ENCODE measurements at regions not wholly inside any gene's neighbourhood (a gene's known extent, or its start where the extent isn't known, plus 50 kb on each side); places are given as distances from the start of the nearest gene placed in this dataset.
"Not testable (repeated sequence)": the region's sequence is repeated elsewhere in the genome, so short reads cannot be mapped to it uniquely, and the experiment has no call there.

DNA sequence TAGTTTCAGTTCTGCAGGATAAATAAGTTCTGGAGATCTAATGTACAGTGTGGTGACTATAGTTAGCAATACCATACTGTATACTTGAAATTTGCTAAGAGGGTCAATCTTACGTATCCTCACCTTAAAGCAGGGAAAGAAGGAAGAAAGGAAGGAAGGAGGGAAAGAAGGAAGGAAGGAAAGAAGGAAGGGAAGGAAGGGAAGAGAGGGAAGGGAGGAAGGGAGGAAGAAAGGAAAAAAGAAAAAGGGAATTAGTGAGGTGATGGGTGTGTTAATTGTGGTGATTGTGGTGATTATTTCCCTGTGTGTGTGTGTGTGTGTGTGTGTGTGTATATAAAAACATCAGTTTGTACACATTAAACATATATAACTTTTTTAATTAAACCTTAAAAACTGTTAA is 242.6 kb upstream of the MSX2 start:
- Mint-ChIP-seq H3K27ac (no peak overlapping the region), H3K27me3 (no peaks in the 10 kb centered on the region), H3K36me3 (peaks cover 1% of the 10 kb centered on the region), H3K9me3 (peaks cover 6 to 12% (median 7%) of the 10 kb centered on the region in 3 donors), H3K4me1 (no peaks in the 10 kb centered on the region), H3K4me3 (no peak overlapping the region)

DNA sequence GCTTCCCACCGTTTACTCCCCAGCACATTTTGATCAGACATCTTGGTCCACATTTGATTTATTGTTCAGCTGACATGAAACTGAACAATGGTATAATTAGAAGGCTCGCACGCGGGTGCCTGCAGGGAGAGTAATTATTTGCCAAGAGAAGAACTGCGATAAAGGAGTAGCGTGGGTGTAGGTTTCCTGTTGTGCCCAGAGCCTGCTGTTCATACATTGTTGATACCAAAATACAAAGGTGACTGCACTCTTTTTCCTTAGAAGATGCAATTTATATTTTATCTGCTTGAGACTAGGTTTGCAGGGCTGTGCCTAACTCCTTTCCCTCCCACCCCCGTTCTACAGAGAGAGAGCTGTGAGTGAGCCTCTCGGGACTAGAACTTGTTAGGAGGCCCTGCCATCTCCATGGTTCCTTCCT is 241.8 kb upstream of the MSX2 start:
- Mint-ChIP-seq H3K27ac (no peak overlapping the region), H3K9me3 (peaks cover 6 to 14% (median 7%) of the 10 kb centered on the region in 3 donors), H3K4me3 (no peak overlapping the region), H3K36me3 (peaks cover 1% of the 10 kb centered on the region), H3K4me1 (no peaks in the 10 kb centered on the region), H3K27me3 (no peaks in the 10 kb centered on the region)

DNA sequence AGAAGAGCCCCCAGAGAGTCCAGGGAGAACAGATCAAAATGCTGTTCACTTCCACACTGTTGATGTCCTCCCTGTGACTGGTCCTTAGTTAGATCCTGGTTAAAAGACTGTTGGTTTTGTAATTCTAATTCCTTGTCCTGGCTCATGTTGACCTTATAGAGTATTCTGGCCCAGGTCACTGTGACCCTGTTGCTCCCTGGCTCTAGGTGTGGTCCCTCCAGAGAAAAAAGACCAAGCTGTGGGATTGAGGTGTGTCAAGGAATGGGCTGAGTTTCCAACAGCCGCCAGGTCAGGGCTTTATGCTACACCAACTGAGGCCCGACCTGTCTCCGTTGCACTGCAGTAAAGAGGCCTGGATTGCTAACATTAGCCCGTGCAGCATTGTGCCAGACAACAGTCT is 241.0 kb upstream of the MSX2 start:
- no peak overlapping the region for H3K27ac Mint-ChIP-seq
- peaks cover 6 to 15% (median 7%) of the 10 kb centered on the region in 3 donors for H3K9me3 Mint-ChIP-seq
- H3K27me3 Mint-ChIP-seq, result no peaks in the 10 kb centered on the region
- peaks cover 1% of the 10 kb centered on the region for H3K36me3 Mint-ChIP-seq
- no peak overlapping the region for H3K4me3 Mint-ChIP-seq
- no peaks in the 10 kb centered on the region for H3K4me1 Mint-ChIP-seq

DNA sequence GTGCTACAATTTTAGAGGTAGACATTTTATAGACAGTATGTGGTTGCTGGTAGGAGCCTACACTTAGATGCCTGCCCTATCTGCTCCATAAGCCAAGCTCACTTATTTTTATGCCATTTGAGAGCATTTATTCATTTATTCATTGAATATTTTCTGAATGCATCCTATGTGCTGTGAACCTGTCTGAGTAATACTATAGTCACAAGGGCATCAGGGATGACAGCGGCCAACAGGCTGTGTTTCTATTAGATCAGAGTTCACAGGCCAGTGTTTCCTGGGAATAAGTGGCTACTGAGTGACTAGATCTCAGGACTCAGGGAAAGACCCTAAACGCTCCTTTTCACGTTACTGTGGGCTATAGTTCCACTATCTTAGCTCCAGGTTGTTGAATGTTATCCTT is 235.2 kb upstream of the MSX2 start:
- H3K27me3 Mint-ChIP-seq, result no peaks in the 10 kb centered on the region
- no peaks in the 10 kb centered on the region for H3K4me1 Mint-ChIP-seq
- no peak overlapping the region for H3K27ac Mint-ChIP-seq
- H3K9me3 Mint-ChIP-seq, result peaks cover 0 to 6% (median 3%) of the 10 kb centered on the region in 3 donors
- H3K36me3 Mint-ChIP-seq, result no peaks in the 10 kb centered on the region
- H3K4me3 Mint-ChIP-seq, result no peak overlapping the region

DNA sequence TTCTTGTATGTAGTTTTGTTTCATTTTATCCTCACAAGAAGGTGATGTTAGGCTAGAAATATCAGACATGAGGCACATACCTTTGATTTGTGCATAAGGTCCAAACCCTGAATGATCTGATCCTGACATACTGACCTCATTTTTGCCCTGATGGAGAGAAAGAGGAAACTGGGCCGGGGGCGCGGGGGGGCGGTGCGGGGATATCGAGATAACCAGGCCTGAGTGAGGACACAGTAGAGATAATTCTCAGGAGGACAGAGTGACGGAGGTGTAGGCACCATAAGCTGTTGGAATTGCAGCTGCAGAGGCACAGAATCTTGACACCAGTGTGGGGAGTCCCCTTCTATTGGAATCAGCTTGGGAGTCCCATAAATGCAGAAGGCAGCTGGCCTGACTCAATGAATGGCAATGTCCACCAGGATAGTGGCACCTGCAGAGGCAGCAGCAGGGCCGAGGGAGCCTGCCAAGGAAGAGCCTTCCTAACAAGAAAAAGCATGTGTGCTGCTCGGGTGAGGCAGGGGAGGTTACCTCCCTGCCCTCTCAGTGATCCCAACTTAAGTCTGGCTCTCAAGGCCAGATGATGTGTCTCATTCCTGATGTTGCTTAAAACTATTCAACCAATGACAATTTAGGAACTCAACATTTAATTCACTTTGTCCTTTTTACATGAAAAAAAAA is 234.3 kb upstream of the MSX2 start:
- H3K27me3 Mint-ChIP-seq, result no peaks in the 10 kb centered on the region
- H3K36me3 Mint-ChIP-seq, result no peaks in the 10 kb centered on the region
- H3K9me3 Mint-ChIP-seq, result peaks cover 0 to 3% (median 2%) of the 10 kb centered on the region in 3 donors
- H3K4me1 Mint-ChIP-seq, result no peaks in the 10 kb centered on the region
- peak overlapping the region in 1 of 4 donors; percentile 23 for H3K4me3 Mint-ChIP-seq
- no peak overlapping the region for H3K27ac Mint-ChIP-seq

DNA sequence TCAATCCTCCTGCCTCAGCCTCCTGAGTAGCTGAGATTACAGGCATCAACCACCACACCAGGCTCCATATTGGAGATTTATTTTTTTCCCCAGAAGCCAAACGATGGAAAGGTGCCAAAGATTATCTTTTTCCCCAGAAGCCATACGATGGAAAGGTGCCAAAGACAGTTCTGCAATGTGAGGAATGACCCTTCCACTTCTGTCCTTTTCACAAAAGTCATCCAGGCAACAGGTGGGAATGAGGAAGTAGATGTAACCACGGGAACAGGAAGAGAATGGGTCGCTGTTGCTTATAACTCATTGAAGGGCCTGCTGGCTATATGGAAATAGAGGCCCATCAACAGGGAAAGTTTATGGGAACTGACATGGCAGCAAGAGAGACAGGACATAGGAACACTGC is 233.7 kb upstream of the MSX2 start:
- Mint-ChIP-seq H3K36me3 (no peaks in the 10 kb centered on the region), H3K27me3 (no peaks in the 10 kb centered on the region), H3K27ac (no peak overlapping the region), H3K9me3 (peaks cover 0 to 3% (median 2%) of the 10 kb centered on the region in 3 donors), H3K4me3 (no peak overlapping the region), H3K4me1 (no peaks in the 10 kb centered on the region)

DNA sequence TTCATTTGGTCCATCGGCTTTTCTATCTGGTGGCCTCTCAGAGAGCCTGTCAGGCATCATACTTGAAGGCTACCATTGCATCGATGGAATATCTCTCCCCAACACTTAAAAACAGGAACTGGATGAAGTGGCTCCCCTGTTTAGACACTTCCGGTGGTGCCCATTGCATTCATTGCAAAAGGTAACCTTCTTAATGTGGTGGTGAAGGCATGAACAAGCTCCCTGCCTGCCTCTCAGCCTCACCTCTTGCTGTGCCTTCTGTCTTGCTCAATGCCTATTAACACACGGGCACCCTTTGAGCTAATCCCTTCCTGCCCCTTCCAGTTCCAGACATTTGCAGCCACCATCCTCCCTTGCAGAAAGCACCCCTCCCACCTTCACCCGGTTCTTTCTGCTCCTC is 233.1 kb upstream of the MSX2 start:
- H3K4me3 Mint-ChIP-seq, result no peak overlapping the region
- no peaks in the 10 kb centered on the region for H3K4me1 Mint-ChIP-seq
- peaks cover 0 to 6% (median 3%) of the 10 kb centered on the region in 3 donors for H3K9me3 Mint-ChIP-seq
- H3K27me3 Mint-ChIP-seq, result no peaks in the 10 kb centered on the region
- no peak overlapping the region for H3K27ac Mint-ChIP-seq
- no peaks in the 10 kb centered on the region for H3K36me3 Mint-ChIP-seq

DNA sequence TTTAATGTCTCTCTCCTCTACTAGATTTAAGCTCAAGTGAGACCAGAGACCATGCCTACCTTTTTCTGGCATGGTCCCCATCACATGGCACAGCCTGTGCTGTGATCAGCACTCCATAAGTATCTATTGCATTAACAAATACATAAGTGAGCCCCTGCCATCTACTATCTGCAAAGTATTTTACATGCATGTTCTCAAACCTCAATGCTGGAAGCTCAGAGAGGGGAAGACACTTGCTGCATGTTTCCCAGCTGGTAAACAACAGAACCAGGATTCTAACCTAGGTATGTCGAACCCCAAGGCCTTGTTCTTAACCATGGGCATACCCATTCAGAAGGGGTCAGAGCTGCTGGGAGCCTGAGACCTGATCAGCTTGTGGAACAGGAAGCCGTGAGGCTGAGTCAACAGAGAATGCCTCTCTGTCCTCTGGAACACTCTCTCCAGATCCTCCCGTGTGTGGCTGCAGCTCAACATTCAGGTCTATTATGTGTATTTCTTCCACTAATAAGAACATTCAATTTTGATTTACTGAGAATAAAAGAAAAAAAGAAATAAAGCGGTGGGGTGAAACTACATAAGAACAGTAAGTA is 232.5 kb upstream of the MSX2 start:
- H3K4me3 Mint-ChIP-seq, result no peak overlapping the region
- no peak overlapping the region for H3K27ac Mint-ChIP-seq
- H3K27me3 Mint-ChIP-seq, result no peaks in the 10 kb centered on the region
- no peaks in the 10 kb centered on the region for H3K4me1 Mint-ChIP-seq
- no peaks in the 10 kb centered on the region for H3K36me3 Mint-ChIP-seq
- peaks cover 0 to 6% (median 3%) of the 10 kb centered on the region in 3 donors for H3K9me3 Mint-ChIP-seq

DNA sequence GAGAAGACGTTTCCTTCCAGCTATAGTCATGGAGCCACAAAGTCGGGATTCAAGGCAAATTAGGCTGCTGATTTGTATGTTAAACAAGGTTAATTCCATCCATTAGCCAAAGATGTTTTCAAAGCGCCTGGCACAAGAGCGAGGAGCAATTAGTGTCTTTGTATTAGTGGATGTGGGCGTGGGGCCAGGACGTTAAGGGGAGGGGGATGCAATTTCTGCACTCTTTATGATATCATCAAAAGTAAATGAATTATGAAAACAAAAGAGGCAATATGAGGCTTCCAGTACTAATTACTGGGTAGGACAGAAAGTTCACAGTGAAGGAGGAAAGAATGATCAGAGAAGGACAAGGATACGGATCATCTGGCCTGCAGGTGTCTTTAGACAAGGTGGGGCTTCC is 230.9 kb upstream of the MSX2 start:
- Mint-ChIP-seq H3K27me3 (peaks cover 1% of the 10 kb centered on the region), H3K4me1 (no peaks in the 10 kb centered on the region), H3K4me3 (no peak overlapping the region), H3K27ac (no peak overlapping the region), H3K9me3 (peaks cover 5 to 12% (median 6%) of the 10 kb centered on the region in 3 donors), H3K36me3 (no peaks in the 10 kb centered on the region)

DNA sequence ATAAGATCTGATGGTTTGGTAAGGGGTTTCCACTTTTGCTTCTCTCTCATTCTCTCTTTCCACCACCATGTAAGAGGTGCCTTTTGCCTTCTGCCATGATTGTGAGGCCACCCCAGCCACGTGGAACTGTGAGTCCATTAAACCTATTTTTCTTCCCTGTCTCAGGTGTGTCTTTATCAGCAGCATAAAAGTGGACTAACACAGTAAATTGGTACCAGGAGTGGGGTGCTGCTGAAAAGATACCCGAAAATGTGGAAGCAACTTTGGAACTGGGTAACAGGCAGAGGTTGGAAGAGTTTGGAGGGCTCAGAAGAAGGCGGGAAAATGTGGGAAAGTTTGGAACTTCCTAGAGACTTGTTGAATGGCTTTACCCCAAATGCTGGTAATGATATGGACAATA is 226.4 kb upstream of the MSX2 start:
- H3K4me3 Mint-ChIP-seq, H3K27me3 Mint-ChIP-seq, H3K4me1 Mint-ChIP-seq, H3K27ac Mint-ChIP-seq, H3K36me3 Mint-ChIP-seq: not testable (repeated sequence)
- peaks cover 7 to 20% (median 14%) of the 10 kb centered on the region in 3 donors for H3K9me3 Mint-ChIP-seq

DNA sequence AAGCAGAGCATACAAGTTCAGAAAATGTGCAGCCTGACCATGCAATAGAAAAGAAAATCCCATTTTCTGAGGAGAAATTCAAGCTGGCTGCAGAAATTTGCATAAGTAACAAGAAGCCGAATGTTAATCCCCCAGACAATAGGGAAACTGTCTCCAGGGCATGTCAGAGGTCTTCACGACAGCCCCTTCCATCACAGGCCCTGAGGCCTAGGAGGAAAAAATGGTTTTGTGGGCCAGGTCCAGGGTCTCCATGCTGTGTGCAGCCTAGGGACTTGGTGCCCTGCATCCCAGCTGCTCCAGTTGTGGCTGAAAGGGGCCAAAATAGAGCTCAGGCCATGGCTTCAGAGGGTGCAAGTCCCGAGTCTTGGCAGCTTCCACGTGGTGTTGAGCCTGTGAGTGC is 225.8 kb upstream of the MSX2 start:
- not testable (repeated sequence) for H3K4me3 Mint-ChIP-seq, H3K27me3 Mint-ChIP-seq, H3K36me3 Mint-ChIP-seq, H3K4me1 Mint-ChIP-seq, H3K27ac Mint-ChIP-seq
- peaks cover 7 to 20% (median 14%) of the 10 kb centered on the region in 3 donors for H3K9me3 Mint-ChIP-seq

DNA sequence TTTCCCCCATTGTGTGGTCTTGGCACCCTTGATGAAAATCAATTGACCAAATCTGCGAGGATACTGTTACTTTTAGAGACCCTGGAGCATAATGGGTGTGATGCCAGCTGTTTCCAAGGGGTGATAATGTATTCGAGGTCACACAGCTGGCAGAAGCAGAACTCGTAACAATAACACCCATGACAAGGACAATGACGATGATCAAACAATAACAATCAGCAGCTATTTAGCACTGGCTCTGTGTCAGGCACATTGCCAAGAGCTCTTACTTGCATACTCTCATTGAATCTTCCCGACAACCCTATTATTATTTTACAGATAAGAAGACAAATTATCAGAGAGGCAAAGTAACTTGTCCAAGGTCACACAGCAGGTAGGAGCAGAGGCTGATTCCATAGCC is 223.7 kb upstream of the MSX2 start:
- Mint-ChIP-seq H3K4me1 (no peaks in the 10 kb centered on the region), H3K27me3 (peaks cover 1% of the 10 kb centered on the region), H3K9me3 (peaks cover 7 to 24% (median 14%) of the 10 kb centered on the region in 3 donors), H3K4me3 (no peak overlapping the region), H3K36me3 (no peaks in the 10 kb centered on the region), H3K27ac (no peak overlapping the region)

DNA sequence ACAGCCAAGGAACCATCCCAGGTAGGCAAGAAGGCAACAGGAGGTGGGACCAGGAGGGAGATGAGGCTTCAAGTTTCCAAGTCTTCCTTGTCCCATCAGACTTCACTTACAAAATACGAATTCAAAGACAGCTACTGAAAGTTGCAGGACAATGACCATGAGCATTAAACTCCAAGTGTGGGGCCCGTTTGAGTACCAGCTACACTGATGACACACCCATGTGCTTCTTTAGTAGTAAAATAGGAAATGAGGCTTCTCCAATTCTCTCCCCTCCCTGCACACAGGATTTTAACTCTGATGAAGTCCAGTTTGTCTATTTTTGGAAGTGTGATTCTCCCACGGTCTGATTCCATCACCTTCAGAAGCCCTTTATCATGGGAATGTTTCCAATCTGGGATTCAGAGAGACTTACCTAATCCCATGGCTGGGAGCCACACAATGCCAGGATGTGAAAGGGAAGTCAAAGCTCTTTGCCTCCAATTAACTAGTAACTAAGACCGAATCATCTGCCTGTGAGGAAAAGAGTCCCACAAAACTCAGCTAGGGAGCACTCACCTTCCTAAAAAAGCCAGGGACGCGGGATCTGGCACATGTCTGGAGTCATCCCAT is 222.8 kb upstream of the MSX2 start:
- Mint-ChIP-seq H3K4me3 (no peak overlapping the region), H3K4me1 (no peaks in the 10 kb centered on the region), H3K27me3 (peaks cover 1% of the 10 kb centered on the region)

DNA sequence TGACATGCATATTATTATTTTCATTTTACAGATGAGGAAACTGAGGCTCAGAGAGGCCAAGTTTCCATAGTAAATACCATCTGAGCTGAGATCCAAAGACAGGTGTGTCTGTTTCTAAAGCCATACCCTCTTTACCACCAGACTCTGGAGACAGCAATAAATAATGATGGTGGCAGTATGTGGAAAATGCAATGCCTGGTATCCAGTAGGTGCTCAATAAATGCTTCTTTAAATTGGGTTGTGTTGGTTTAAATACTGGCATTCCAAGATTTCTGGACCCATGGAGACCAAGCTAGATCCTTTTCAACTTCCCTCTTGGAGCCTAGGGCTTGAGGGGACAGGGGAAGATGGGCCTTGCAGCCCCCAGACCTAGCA is 221.3 kb upstream of the MSX2 start:
- Mint-ChIP-seq H3K4me3 (no peak overlapping the region), H3K36me3 (no peaks in the 10 kb centered on the region), H3K27ac (no peak overlapping the region), H3K27me3 (no peaks in the 10 kb centered on the region), H3K4me1 (no peaks in the 10 kb centered on the region), H3K9me3 (peaks cover 4 to 15% (median 10%) of the 10 kb centered on the region in 3 donors)

More for the DNA sequence above, 222.8 kb upstream of the MSX2 start:
- Mint-ChIP-seq H3K27ac (no peak overlapping the region), H3K36me3 (no peaks in the 10 kb centered on the region), H3K9me3 (peaks cover 7 to 24% (median 10%) of the 10 kb centered on the region in 3 donors)

DNA sequence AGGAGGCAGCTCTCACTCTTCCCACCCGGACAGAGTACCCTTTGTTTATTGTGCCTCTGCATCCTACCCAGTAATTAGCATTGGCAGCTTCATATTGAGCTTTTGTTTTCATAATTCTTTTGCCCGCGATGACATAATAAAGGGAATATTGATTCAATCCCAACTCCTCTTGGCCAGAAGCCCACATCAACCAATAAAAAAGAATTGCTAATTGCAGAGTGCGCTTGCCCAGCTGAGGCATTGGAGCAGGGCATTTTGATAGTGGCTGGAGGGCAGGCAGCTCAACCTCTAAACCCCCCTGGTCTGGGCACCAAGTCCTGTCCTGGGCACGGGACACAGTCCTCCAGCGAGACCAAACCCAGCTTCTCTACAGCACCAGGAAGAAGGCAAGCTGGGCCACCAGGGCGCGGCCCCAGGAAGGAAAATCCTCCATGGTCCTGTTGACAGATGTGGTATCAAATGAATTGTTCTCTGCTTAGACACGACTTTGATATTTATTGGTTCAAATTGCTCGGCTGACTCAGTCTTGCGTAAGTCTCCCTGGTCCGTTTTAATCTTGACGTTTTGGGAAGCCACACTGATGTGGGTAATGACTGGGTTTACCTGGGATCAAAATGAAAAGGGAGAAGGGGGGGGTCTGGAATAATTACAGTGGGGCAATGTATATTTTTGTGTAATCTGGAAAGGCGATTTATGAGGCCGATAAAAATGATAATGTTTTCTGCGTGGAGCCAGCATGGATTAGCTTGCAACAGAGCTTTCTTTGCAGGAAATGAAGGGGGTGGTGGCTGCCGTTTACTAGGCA is 220.7 kb upstream of the MSX2 start:
- Mint-ChIP-seq H3K27ac (no peak overlapping the region), H3K4me1 (no peaks in the 10 kb centered on the region), H3K9me3 (peaks cover 2 to 12% (median 10%) of the 10 kb centered on the region in 3 donors), H3K36me3 (no peaks in the 10 kb centered on the region), H3K4me3 (no peak overlapping the region), H3K27me3 (no peaks in the 10 kb centered on the region)

All from IgD-negative memory B cell (primary cell).